ENCODE measurements at regions not wholly inside any gene's neighbourhood (a gene's known extent, or its start where the extent isn't known, plus 50 kb on each side); places are given as distances from the start of the nearest gene placed in this dataset.
"Not testable (repeated sequence)": the region's sequence is repeated elsewhere in the genome, so short reads cannot be mapped to it uniquely, and the experiment has no call there.

- Histone ChIP-seq H3K9ac (ENCODE audit: insufficient read length, low read depth) (no peak overlapping the region), H3K4me3 (ENCODE audit: insufficient read length, low read depth) (no peak overlapping the region), H3K4me1 (ENCODE audit: insufficient read depth, insufficient read length) (no peaks in the 10 kb centered on the region), H3K27me3 (ENCODE audit: insufficient read depth, insufficient read length) (no peaks in the 10 kb centered on the region), H3K36me3 (ENCODE audit: insufficient read depth, insufficient read length, low read length) (no peaks in the 10 kb centered on the region), H3K9me3 (ENCODE audit: insufficient read depth, low read length) (no peaks in the 10 kb centered on the region)
- no peak for TF ChIP-seq ZNF274 (IDR thresholded peaks at IDR 0.05; ENCODE audit: low read depth, low read length)
- TF ChIP-seq SUZ12 (IDR thresholded peaks at IDR 0.05; ENCODE audit: extremely low read depth, insufficient read depth, insufficient read length) = no peak
- TF ChIP-seq YY1 (IDR thresholded peaks at IDR 0.05; ENCODE audit: insufficient read depth, insufficient read length) = no peak
- no peak for DNase-seq (ENCODE audit: low read depth, low spot score)
These were observed 77.1 kb upstream of the CDC42EP3 start for GRCh38 chr2:37748541-37748940.

GRCh38 chr2:37750286-37750685, 78.8 kb upstream of the CDC42EP3 start:
- not testable (repeated sequence) for H3K4me3 ChIP-seq (ENCODE audit: insufficient read length, low read depth); H3K9ac ChIP-seq (ENCODE audit: insufficient read length, low read depth); H3K4me1 ChIP-seq (ENCODE audit: insufficient read depth, insufficient read length); H3K36me3 ChIP-seq (ENCODE audit: insufficient read depth, insufficient read length, low read length); H3K9me3 ChIP-seq (ENCODE audit: insufficient read depth, low read length); DNase-seq (ENCODE audit: low read depth, low spot score); H3K27me3 ChIP-seq (ENCODE audit: insufficient read depth, insufficient read length)

- no peak overlapping the region for H3K9ac ChIP-seq (ENCODE audit: insufficient read length, low read depth)
- TF ChIP-seq ZNF274 (IDR thresholded peaks at IDR 0.05; ENCODE audit: low read depth, low read length) = no peak
- no peak for TF ChIP-seq SUZ12 (IDR thresholded peaks at IDR 0.05; ENCODE audit: extremely low read depth, insufficient read depth, insufficient read length)
- no peak for TF ChIP-seq YY1 (IDR thresholded peaks at IDR 0.05; ENCODE audit: insufficient read depth, insufficient read length)
- DNase-seq (ENCODE audit: low read depth, low spot score) = no peak
- no peaks in the 10 kb centered on the region for H3K36me3 ChIP-seq (ENCODE audit: insufficient read depth, insufficient read length, low read length)
- H3K4me1 ChIP-seq (ENCODE audit: insufficient read depth, insufficient read length) = no peaks in the 10 kb centered on the region
- no peak overlapping the region for H3K4me3 ChIP-seq (ENCODE audit: insufficient read length, low read depth)
- no peaks in the 10 kb centered on the region for H3K27me3 ChIP-seq (ENCODE audit: insufficient read depth, insufficient read length)
- no peaks in the 10 kb centered on the region for H3K9me3 ChIP-seq (ENCODE audit: insufficient read depth, low read length)
These were observed 81.3 kb upstream of the CDC42EP3 start for GRCh38 chr2:37752766-37753165.

- Histone ChIP-seq H3K4me1 (ENCODE audit: insufficient read depth, insufficient read length) (no peaks in the 10 kb centered on the region), H3K4me3 (ENCODE audit: insufficient read length, low read depth) (no peak overlapping the region), H3K36me3 (ENCODE audit: insufficient read depth, insufficient read length, low read length) (no peaks in the 10 kb centered on the region), H3K27me3 (ENCODE audit: insufficient read depth, insufficient read length) (no peaks in the 10 kb centered on the region), H3K9ac (ENCODE audit: insufficient read length, low read depth) (no peak overlapping the region), H3K9me3 (ENCODE audit: insufficient read depth, low read length) (no peaks in the 10 kb centered on the region)
- DNase-seq (ENCODE audit: low read depth, low spot score) = no peak
- TF ChIP-seq SUZ12 (IDR thresholded peaks at IDR 0.05; ENCODE audit: extremely low read depth, insufficient read depth, insufficient read length) = no peak
- TF ChIP-seq YY1 (IDR thresholded peaks at IDR 0.05; ENCODE audit: insufficient read depth, insufficient read length) = no peak
- TF ChIP-seq ZNF274 (IDR thresholded peaks at IDR 0.05; ENCODE audit: low read depth, low read length) = no peak
These were observed 82.3 kb upstream of the CDC42EP3 start for GRCh38 chr2:37753758-37754157.

GRCh38 chr2:37755961-37756559, 84.6 kb upstream of the CDC42EP3 start:
- not testable (repeated sequence) for DNase-seq (ENCODE audit: low read depth, low spot score); H3K4me1 ChIP-seq (ENCODE audit: insufficient read depth, insufficient read length); H3K36me3 ChIP-seq (ENCODE audit: insufficient read depth, insufficient read length, low read length); H3K9ac ChIP-seq (ENCODE audit: insufficient read length, low read depth); H3K27me3 ChIP-seq (ENCODE audit: insufficient read depth, insufficient read length); H3K4me3 ChIP-seq (ENCODE audit: insufficient read length, low read depth); H3K9me3 ChIP-seq (ENCODE audit: insufficient read depth, low read length)

GRCh38 chr2:37757456-37757855, 86.0 kb upstream of the CDC42EP3 start:
- not testable (repeated sequence) for H3K4me3 ChIP-seq (ENCODE audit: insufficient read length, low read depth); H3K27me3 ChIP-seq (ENCODE audit: insufficient read depth, insufficient read length); H3K4me1 ChIP-seq (ENCODE audit: insufficient read depth, insufficient read length); DNase-seq (ENCODE audit: low read depth, low spot score); H3K9ac ChIP-seq (ENCODE audit: insufficient read length, low read depth); H3K36me3 ChIP-seq (ENCODE audit: insufficient read depth, insufficient read length, low read length); H3K9me3 ChIP-seq (ENCODE audit: insufficient read depth, low read length)

GRCh38 chr2:37758141-37758601, 86.7 kb upstream of the CDC42EP3 start:
- H3K36me3 ChIP-seq (ENCODE audit: insufficient read depth, insufficient read length, low read length); H3K4me1 ChIP-seq (ENCODE audit: insufficient read depth, insufficient read length); H3K4me3 ChIP-seq (ENCODE audit: insufficient read length, low read depth); H3K27me3 ChIP-seq (ENCODE audit: insufficient read depth, insufficient read length); H3K9me3 ChIP-seq (ENCODE audit: insufficient read depth, low read length); H3K9ac ChIP-seq (ENCODE audit: insufficient read length, low read depth): not testable (repeated sequence)
- DNase-seq (ENCODE audit: low read depth, low spot score) = peak; percentile 20

GRCh38 chr2:37759989-37760388, 88.5 kb upstream of the CDC42EP3 start:
- not testable (repeated sequence) for H3K36me3 ChIP-seq (ENCODE audit: insufficient read depth, insufficient read length, low read length); H3K4me1 ChIP-seq (ENCODE audit: insufficient read depth, insufficient read length); H3K9me3 ChIP-seq (ENCODE audit: insufficient read depth, low read length); H3K9ac ChIP-seq (ENCODE audit: insufficient read length, low read depth); DNase-seq (ENCODE audit: low read depth, low spot score); H3K27me3 ChIP-seq (ENCODE audit: insufficient read depth, insufficient read length); H3K4me3 ChIP-seq (ENCODE audit: insufficient read length, low read depth)

Data from NT2/D1 (cell line).